ENCODE measurements at regions not wholly inside any gene's neighbourhood (a gene's known extent, or its start where the extent isn't known, plus 50 kb on each side); places are given as distances from the start of the nearest gene placed in this dataset.

DNA sequence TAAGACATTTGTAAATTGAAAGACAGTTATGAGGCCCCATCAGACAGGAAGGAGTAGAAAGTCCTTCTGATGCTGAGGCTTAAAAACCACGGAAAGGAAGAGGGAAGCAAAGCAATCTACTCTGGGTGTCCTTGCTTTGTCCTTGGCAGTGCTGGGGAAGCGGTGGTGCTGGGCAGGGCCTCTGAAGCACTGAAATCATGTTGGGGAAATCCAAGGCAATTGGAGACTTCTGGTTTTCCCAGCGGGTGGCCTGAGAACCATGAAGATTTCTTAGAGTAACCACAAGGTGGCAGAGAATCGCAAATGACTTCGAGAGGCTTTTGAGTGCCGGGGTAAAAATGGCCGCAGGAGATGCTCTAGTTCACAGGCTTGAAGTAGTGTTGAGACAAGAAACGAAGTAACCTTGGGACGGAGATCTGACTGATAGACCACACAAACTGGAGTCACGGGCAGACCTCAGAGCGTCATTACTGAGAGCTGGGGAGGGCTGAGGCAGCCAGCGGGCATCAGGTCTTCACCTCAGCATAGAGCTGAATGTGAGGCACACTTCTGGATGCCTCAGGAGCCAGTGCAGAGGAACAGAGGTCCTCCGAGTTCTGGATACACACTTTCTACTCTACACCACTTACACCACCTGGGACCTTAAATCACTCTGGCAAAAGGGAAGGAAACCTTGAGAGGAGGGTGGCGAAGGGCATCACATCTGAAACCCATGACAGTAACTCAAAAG, 130.7 kb upstream of the GPRIN3 start:
- no peak for TF ChIP-seq POLR2A (IDR thresholded peaks at IDR 0.05; ENCODE audit: low read depth, low read length)
- TF ChIP-seq POLR2AphosphoS5 (IDR thresholded peaks at IDR 0.05; ENCODE audit: low read depth, low read length) = no peak
- no peak for TF ChIP-seq TAF1 (IDR thresholded peaks at IDR 0.05; ENCODE audit: borderline replicate concordance, low read depth, low read length)

All from GM12892 (cell line).